ENCODE measurements at regions not wholly inside any gene's neighbourhood (a gene's known extent, or its start where the extent isn't known, plus 50 kb on each side); places are given as distances from the start of the nearest gene placed in this dataset.
"Not testable (repeated sequence)": the region's sequence is repeated elsewhere in the genome, so short reads cannot be mapped to it uniquely, and the experiment has no call there.

- peak; percentile 49 for FAIRE-seq
- no peak for DNase-seq (ENCODE audit: extremely low spot score, insufficient read length, low read depth)
Observed at GRCh38 chr3:106068381-106068780, 199.6 kb upstream of the CBLB start.

- DNase-seq (ENCODE audit: extremely low spot score, insufficient read length, low read depth) = no peak
- FAIRE-seq = peak; percentile 60
Observed at GRCh38 chr3:106068795-106069194, 200.0 kb upstream of the CBLB start.

- FAIRE-seq = no peak
- DNase-seq (ENCODE audit: extremely low spot score, insufficient read length, low read depth) = no peak
Observed at GRCh38 chr3:106070187-106070586, 201.4 kb upstream of the CBLB start.

- FAIRE-seq (no peak), DNase-seq (ENCODE audit: extremely low spot score, insufficient read length, low read depth) (no peak)
Observed at GRCh38 chr3:106071306-106071705, 202.5 kb upstream of the CBLB start.

- DNase-seq (ENCODE audit: extremely low spot score, insufficient read length, low read depth); FAIRE-seq: not testable (repeated sequence)
Observed at GRCh38 chr3:106072596-106072995, 203.8 kb upstream of the CBLB start.

GRCh38 chr3:106073806-106074205 is 205.0 kb upstream of the CBLB start:
- not testable (repeated sequence) for DNase-seq (ENCODE audit: extremely low spot score, insufficient read length, low read depth); FAIRE-seq

GRCh38 chr3:106075731-106076130 is 206.9 kb upstream of the CBLB start:
- not testable (repeated sequence) for FAIRE-seq; DNase-seq (ENCODE audit: extremely low spot score, insufficient read length, low read depth)

- no peak for DNase-seq (ENCODE audit: extremely low spot score, insufficient read length, low read depth)
- no peak for FAIRE-seq
Observed at GRCh38 chr3:106078635-106079034, 209.8 kb upstream of the CBLB start.

GRCh38 chr3:106082616-106083015 is 213.8 kb upstream of the CBLB start:
- no peak for DNase-seq (ENCODE audit: extremely low spot score, insufficient read length, low read depth)
- peak; percentile 5 for FAIRE-seq

GRCh38 chr3:106083207-106083606 is 214.4 kb upstream of the CBLB start:
- peak; percentile 44 for FAIRE-seq
- DNase-seq (ENCODE audit: extremely low spot score, insufficient read length, low read depth) = no peak

- FAIRE-seq (no peak), DNase-seq (ENCODE audit: extremely low spot score, insufficient read length, low read depth) (no peak)
Observed at GRCh38 chr3:106083854-106084253, 215.0 kb upstream of the CBLB start.

- no peak for DNase-seq (ENCODE audit: extremely low spot score, insufficient read length, low read depth)
- no peak for FAIRE-seq
Observed at GRCh38 chr3:106086038-106086437, 217.2 kb upstream of the CBLB start.

- DNase-seq (ENCODE audit: extremely low spot score, insufficient read length, low read depth) (no peak), FAIRE-seq (no peak)
Observed at GRCh38 chr3:106086636-106087035, 217.8 kb upstream of the CBLB start.

- no peak for DNase-seq (ENCODE audit: extremely low spot score, insufficient read length, low read depth)
- no peak for FAIRE-seq
Observed at GRCh38 chr3:106088304-106088703, 219.5 kb upstream of the CBLB start.

- DNase-seq (ENCODE audit: extremely low spot score, insufficient read length, low read depth) = no peak
Observed at GRCh38 chr3:106088899-106089298, 220.1 kb upstream of the CBLB start.

GRCh38 chr3:106089806-106090205 is 221.0 kb upstream of the CBLB start:
- no peak for FAIRE-seq

More at GRCh38 chr3:106088899-106089298, 220.1 kb upstream of the CBLB start:
- FAIRE-seq = no peak

GRCh38 chr3:106092792-106093191 is 224.0 kb upstream of the CBLB start:
- FAIRE-seq = no peak
- DNase-seq (ENCODE audit: extremely low spot score, insufficient read length, low read depth) = no peak

More at GRCh38 chr3:106089806-106090205, 221.0 kb upstream of the CBLB start:
- DNase-seq (ENCODE audit: extremely low spot score, insufficient read length, low read depth) = no peak

- FAIRE-seq = no peak
- no peak for DNase-seq (ENCODE audit: extremely low spot score, insufficient read length, low read depth)
Observed at GRCh38 chr3:106093616-106094015, 224.8 kb upstream of the CBLB start.

GRCh38 chr3:106097817-106098435 is 229.1 kb upstream of the CBLB start:
- DNase-seq (ENCODE audit: extremely low spot score, insufficient read length, low read depth) (no peak), FAIRE-seq (no peak)

- FAIRE-seq (no peak), DNase-seq (ENCODE audit: extremely low spot score, insufficient read length, low read depth) (no peak)
Observed at GRCh38 chr3:106103383-106103782, 234.6 kb upstream of the CBLB start.

GRCh38 chr3:106104078-106104477 is 235.3 kb upstream of the CBLB start:
- no peak for DNase-seq (ENCODE audit: extremely low spot score, insufficient read length, low read depth)

GRCh38 chr3:106108925-106109324 is 240.1 kb upstream of the CBLB start:
- no peak for DNase-seq (ENCODE audit: extremely low spot score, insufficient read length, low read depth)
- no peak for FAIRE-seq

More at GRCh38 chr3:106104078-106104477, 235.3 kb upstream of the CBLB start:
- FAIRE-seq = no peak
